Nephron progenitor cell (in vitro differentiated cells): ENCODE measurements at regions not wholly inside any gene's neighbourhood (a gene's known extent, or its start where the extent isn't known, plus 50 kb on each side); places are given as distances from the start of the nearest gene placed in this dataset.
"Not testable (repeated sequence)": the region's sequence is repeated elsewhere in the genome, so short reads cannot be mapped to it uniquely, and the experiment has no call there.

Experiments
- DNase-seq: peaks from one replicate; pipeline ENCODE4 v3.0.0; 2021
- H3K27ac Mint-ChIP-seq: 2 replicates; pipeline ENCODE4 v1.8.0; 2021; ENCODE audit warnings: mild to moderate bottlenecking, moderate library complexity, mixed read lengths
- H3K27me3 Mint-ChIP-seq: 2 replicates; pipeline ENCODE4 v1.8.0; 2021; ENCODE audit warnings: mild to moderate bottlenecking, low read depth, mixed read lengths; ENCODE audit not compliant: poor library complexity
- H3K36me3 Mint-ChIP-seq: 2 replicates; pipeline ENCODE4 v1.8.0; 2021; ENCODE audit warnings: low read depth, mixed read lengths
- H3K4me1 Mint-ChIP-seq: 2 replicates; pipeline ENCODE4 v1.8.0; 2021; ENCODE audit warnings: mixed read lengths
- H3K4me3 Mint-ChIP-seq: 2 replicates; pipeline ENCODE4 v1.8.0; 2021; ENCODE audit warnings: mild to moderate bottlenecking, moderate library complexity, mixed read lengths
- H3K9me3 Mint-ChIP-seq: 2 replicates; pipeline ENCODE4 v1.8.0; 2021; ENCODE audit warnings: mild to moderate bottlenecking, moderate library complexity, mixed read lengths
- CTCF ChIP-seq: fragments of 200-600 bp; sonication (generic); IDR thresholded peaks from 2 replicates; pipeline ENCODE4 v1.5.0; 2021; ENCODE audit warnings: antibody characterized with exemption

GRCh38 chr4:116183241-116183640 is 902.1 kb downstream of the TRAM1L1 start:
- Mint-ChIP-seq H3K4me1 (peaks cover 7% of the 10 kb centered on the region), H3K27ac (no peak overlapping the region), H3K9me3 (no peaks in the 10 kb centered on the region), H3K36me3 (no peaks in the 10 kb centered on the region), H3K27me3 (no peaks in the 10 kb centered on the region), H3K4me3 (no peak overlapping the region)
- DNase-seq = no peak
- no peak for TF ChIP-seq CTCF

GRCh38 chr4:116180157-116180601 is 905.2 kb downstream of the TRAM1L1 start:
- no peaks in the 10 kb centered on the region for H3K9me3 Mint-ChIP-seq
- no peak overlapping the region for H3K27ac Mint-ChIP-seq
- H3K36me3 Mint-ChIP-seq = no peaks in the 10 kb centered on the region
- DNase-seq = no peak
- H3K4me1 Mint-ChIP-seq = peaks cover 7% of the 10 kb centered on the region
- no peak overlapping the region for H3K4me3 Mint-ChIP-seq
- TF ChIP-seq CTCF = peak; percentile 50
- H3K27me3 Mint-ChIP-seq = no peaks in the 10 kb centered on the region

- not testable (repeated sequence) for H3K27ac Mint-ChIP-seq, DNase-seq, H3K36me3 Mint-ChIP-seq, H3K27me3 Mint-ChIP-seq, H3K9me3 Mint-ChIP-seq, H3K4me3 Mint-ChIP-seq, H3K4me1 Mint-ChIP-seq
These were observed 934.0 kb downstream of the TRAM1L1 start for GRCh38 chr4:116151371-116151770.

DNA sequence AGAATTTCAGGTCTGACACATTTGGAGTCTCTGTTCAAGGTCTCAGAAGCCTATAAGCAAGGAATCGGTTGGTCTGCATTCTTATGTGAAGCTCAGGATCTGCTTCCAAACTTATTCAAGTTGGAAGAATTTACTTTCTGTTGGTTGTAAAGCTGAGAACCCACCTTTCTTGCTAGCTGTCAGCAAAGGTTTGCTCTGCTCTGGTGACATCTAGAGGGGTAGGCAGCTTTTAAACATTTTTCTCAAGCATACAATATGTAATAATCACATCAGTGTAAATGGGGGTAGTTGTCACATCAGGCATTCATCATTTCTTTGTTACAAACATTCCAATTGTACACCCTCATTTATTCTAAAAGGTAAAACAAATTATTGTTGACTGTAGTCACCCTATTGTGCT is 935.2 kb downstream of the TRAM1L1 start:
- Mint-ChIP-seq H3K27ac (no peak overlapping the region), H3K27me3 (no peaks in the 10 kb centered on the region), H3K36me3 (no peaks in the 10 kb centered on the region), H3K9me3 (no peaks in the 10 kb centered on the region), H3K4me1 (peaks cover 4% of the 10 kb centered on the region), H3K4me3 (no peak overlapping the region)
- no peak for DNase-seq
- no peak for TF ChIP-seq CTCF

DNA sequence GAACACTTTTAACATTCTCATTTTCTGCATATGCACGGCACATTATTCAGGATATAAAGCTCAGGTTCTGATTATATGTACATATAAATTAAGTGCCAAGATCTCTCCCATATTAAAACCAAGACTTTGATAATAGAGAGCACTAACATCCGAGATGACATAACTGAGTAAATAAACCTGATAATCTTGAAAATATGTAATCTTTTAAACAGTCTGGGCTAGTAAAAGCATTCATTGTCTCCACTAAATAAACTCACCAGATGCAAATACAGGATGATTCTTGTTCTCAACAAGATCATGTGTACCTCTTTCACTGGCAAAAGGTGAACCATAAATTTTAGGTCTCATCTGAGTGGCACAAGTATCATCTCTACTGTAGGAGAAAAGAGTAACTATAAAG is 942.2 kb downstream of the TRAM1L1 start:
- H3K36me3 Mint-ChIP-seq = no peaks in the 10 kb centered on the region
- H3K9me3 Mint-ChIP-seq = no peaks in the 10 kb centered on the region
- DNase-seq = no peak
- H3K4me1 Mint-ChIP-seq = no peaks in the 10 kb centered on the region
- no peak overlapping the region for H3K27ac Mint-ChIP-seq
- TF ChIP-seq CTCF = no peak
- H3K27me3 Mint-ChIP-seq = no peaks in the 10 kb centered on the region
- H3K4me3 Mint-ChIP-seq = no peak overlapping the region

GRCh38 chr4:116132946-116133345 is 952.4 kb downstream of the TRAM1L1 start:
- Mint-ChIP-seq H3K27me3 (peaks cover 4% of the 10 kb centered on the region), H3K27ac (no peak overlapping the region), H3K4me3 (no peak overlapping the region)

More at GRCh38 chr4:116132946-116133345, 952.4 kb downstream of the TRAM1L1 start:
- no peaks in the 10 kb centered on the region for H3K36me3 Mint-ChIP-seq
- TF ChIP-seq CTCF = no peak
- no peaks in the 10 kb centered on the region for H3K9me3 Mint-ChIP-seq
- H3K4me1 Mint-ChIP-seq = no peaks in the 10 kb centered on the region
- DNase-seq = no peak
